ENCODE measurements at regions not wholly inside any gene's neighbourhood (a gene's known extent, or its start where the extent isn't known, plus 50 kb on each side); places are given as distances from the start of the nearest gene placed in this dataset.

GRCh38 chr3:182717216-182717615, 76.1 kb upstream of the ATP11B start:
- H3K79me2 ChIP-seq (ENCODE audit: low read depth): no peaks in the 10 kb centered on the region
- H3K4me2 ChIP-seq: no peak overlapping the region
- H2AFZ ChIP-seq: no peak overlapping the region
- intact Hi-C loops (cut with micrococcal nuclease; ENCODE audit: unreplicated experiment): loop anchor here (10.0 kb wide), 1 partner anchor 378 kb away; the partner anchor contains the start of gene MCCC1
- H3K36me3 ChIP-seq (ENCODE audit: low read depth): no peaks in the 10 kb centered on the region
- H3K9me3 ChIP-seq (ENCODE audit: insufficient read depth, low read depth): no peaks in the 10 kb centered on the region
- no peak overlapping the region for H3K4me3 ChIP-seq
- H3K27ac ChIP-seq: no peak overlapping the region
- CTCF ChIA-PET: interaction anchor here (0.6 to 1.1 kb wide), 3 partner anchors 33 to 560 kb away, joined by 3 to 10 read pairs (median 4); no protein-coding TSS in a partner anchor
- POLR2A ChIA-PET (ENCODE audit: unreplicated experiment): interaction anchor here (0.6 to 0.8 kb wide), 2 partner anchors 13 to 381 kb away, joined by 3 to 10 read pairs; no protein-coding TSS in a partner anchor
- H3K9me2 ChIP-seq (ENCODE audit: insufficient read depth): no peaks in the 10 kb centered on the region
- H4K20me1 ChIP-seq (ENCODE audit: insufficient read depth): no peaks in the 10 kb centered on the region
- DNase-seq: peak in 1 of 2 experiments; percentile 59
- H3F3A ChIP-seq (ENCODE audit: insufficient read depth, low read depth): no peaks in the 10 kb centered on the region
- no TSS peak for BruUV-seq (replicated peaks)
- peaks cover 24% of the 10 kb centered on the region for H3K4me1 ChIP-seq (replicated peaks; ENCODE audit: insufficient read depth)
- TF ChIP-seq EZH2 (IDR thresholded peaks at IDR 0.05; ENCODE audit: low read depth): no peak
- TF ChIP-seq CTCF (conservative IDR thresholded peaks at IDR 0.05): no peak
- no peaks in the 10 kb centered on the region for H3K27me3 ChIP-seq (ENCODE audit: insufficient read depth, low read depth)

- Histone ChIP-seq H3F3A (ENCODE audit: insufficient read depth, low read depth) (no peaks in the 10 kb centered on the region), H3K4me2 (no peak overlapping the region), H4K20me1 (ENCODE audit: insufficient read depth) (no peaks in the 10 kb centered on the region), H3K9me2 (ENCODE audit: insufficient read depth) (no peaks in the 10 kb centered on the region), H3K9me3 (ENCODE audit: insufficient read depth, low read depth) (no peaks in the 10 kb centered on the region), H3K36me3 (ENCODE audit: low read depth) (no peaks in the 10 kb centered on the region), H3K79me2 (ENCODE audit: low read depth) (no peaks in the 10 kb centered on the region), H3K4me3 (no peak overlapping the region), H2AFZ (no peak overlapping the region), H3K27me3 (ENCODE audit: insufficient read depth, low read depth) (no peaks in the 10 kb centered on the region), H3K4me1 (replicated peaks; ENCODE audit: insufficient read depth) (peaks cover 9% of the 10 kb centered on the region; the same call in 1 of the 2 replicates), H3K27ac (no peak overlapping the region)
- ChIA-PET CTCF (interaction anchor here (0.6 kb wide), 1 partner anchor 19 kb away, joined by 3 read pairs; no protein-coding TSS in a partner anchor), POLR2A (ENCODE audit: unreplicated experiment) (no interaction called here)
- no peak for DNase-seq
- BruUV-seq (replicated peaks): no TSS peak
- intact Hi-C loops (cut with micrococcal nuclease; ENCODE audit: unreplicated experiment): no loop called here
- TF ChIP-seq CTCF (conservative IDR thresholded peaks at IDR 0.05) (no peak), EZH2 (IDR thresholded peaks at IDR 0.05; ENCODE audit: low read depth) (no peak)
Measured at GRCh38 chr3:182722907-182723306, 70.4 kb upstream of the ATP11B start.

GRCh38 chr3:182723596-182723995, 69.7 kb upstream of the ATP11B start:
- Histone ChIP-seq H3K4me2 (no peak overlapping the region), H3K27me3 (ENCODE audit: insufficient read depth, low read depth) (no peaks in the 10 kb centered on the region), H3K79me2 (ENCODE audit: low read depth) (no peaks in the 10 kb centered on the region), H3K9me2 (ENCODE audit: insufficient read depth) (no peaks in the 10 kb centered on the region), H3F3A (ENCODE audit: insufficient read depth, low read depth) (no peaks in the 10 kb centered on the region), H3K36me3 (ENCODE audit: low read depth) (no peaks in the 10 kb centered on the region), H4K20me1 (ENCODE audit: insufficient read depth) (no peaks in the 10 kb centered on the region), H3K4me3 (no peak overlapping the region), H3K9me3 (ENCODE audit: insufficient read depth, low read depth) (no peaks in the 10 kb centered on the region), H3K4me1 (replicated peaks; ENCODE audit: insufficient read depth) (peaks cover 9% of the 10 kb centered on the region; the same call in 1 of the 2 replicates), H2AFZ (no peak overlapping the region), H3K27ac (no peak overlapping the region)
- no peak for TF ChIP-seq EZH2 (IDR thresholded peaks at IDR 0.05; ENCODE audit: low read depth)
- no peak for TF ChIP-seq CTCF (conservative IDR thresholded peaks at IDR 0.05)
- BruUV-seq (replicated peaks): no TSS peak
- intact Hi-C loops (cut with micrococcal nuclease; ENCODE audit: unreplicated experiment): no loop called here
- CTCF ChIA-PET: no interaction called here
- POLR2A ChIA-PET (ENCODE audit: unreplicated experiment): no interaction called here
- DNase-seq: no peak

Measured in PC-9 (cell line).